Upper lobe of left lung (tissue), 6 donors: ENCODE measurements at regions not wholly inside any gene's neighbourhood (a gene's known extent, or its start where the extent isn't known, plus 50 kb on each side); places are given as distances from the start of the nearest gene placed in this dataset.

Experiments used
- ATAC-seq, 2 donors: fragments of 200-7000 bp; cut with Tn5 transposase; one replicate each; pipeline ENCODE4 v1.9.1; 2022; ENCODE audit warnings: mild to moderate bottlenecking in 2 of 2, moderate library complexity in 2 of 2; ENCODE audit not compliant: low FRiP score in 2 of 2
- DNase-seq, 2 donors: peaks; one replicate each; pipeline ENCODE4 v3.0.0-alpha.2; 2019 to 2020
- H3K27ac ChIP-seq, 4 donors: fragments of 200-600 bp; sonication (generic); one replicate each; pipeline ENCODE4 v1.5.1; 2016 to 2019
- H3K27me3 ChIP-seq, 4 donors: fragments of 200-600 bp; sonication (generic); one replicate each; pipeline ENCODE4 v1.5.1; 2017 to 2019
- H3K36me3 ChIP-seq, 4 donors: fragments of 200-600 bp; sonication (generic); one replicate each; pipeline ENCODE4 v1.5.1; 2016 to 2019
- H3K4me1 ChIP-seq, 4 donors: fragments of 200-600 bp; sonication (generic); one replicate each; pipeline ENCODE4 v1.5.1; 2018 to 2019
- H3K4me3 ChIP-seq, 4 donors: fragments of 200-600 bp; sonication (generic); one replicate each; pipeline ENCODE4 v1.5.1; 2017 to 2019; ENCODE audit warnings: mild to moderate bottlenecking in 2 of 4, moderate library complexity in 1 of 4
- H3K9me3 ChIP-seq, 4 donors: fragments of 200-600 bp; sonication (generic); one replicate each; pipeline ENCODE4 v1.5.1; 2018 to 2019
- EP300 ChIP-seq, 4 donors: sonication (generic); formaldehyde crosslinking; IDR thresholded peaks; one replicate each; pipeline ENCODE4 v1.5.1; 2017; ENCODE audit warnings: antibody characterized with exemption in 4 of 4, control low read depth in 2 of 4
- POLR2A ChIP-seq, 4 donors: fragments of 450-650 bp; IDR thresholded peaks; one replicate each; pipeline ENCODE4 v1.5.1; 2016 to 2017; ENCODE audit warnings: antibody characterized with exemption in 4 of 4, mild to moderate bottlenecking in 2 of 4
- POLR2AphosphoS5 ChIP-seq, 2 donors: sonication (generic); formaldehyde crosslinking; IDR thresholded peaks; one replicate each; pipeline ENCODE4 v1.5.1; 2017; ENCODE audit warnings: antibody characterized with exemption in 2 of 2
- WGBS, 2 donors: methylation state at CpG; one replicate each; pipeline ENCODE4 v1.1.5; 2017 to 2018; 5-methylcytosine and 5-hydroxymethylcytosine counted together
- TF ChIP-seq, protein P1 (sequence below), 6 experiments: fragments of 450-650 bp in 4 of 6; fragments of 200-600 bp in 2 of 6; sonication (generic) in 2 of 6; IDR thresholded peaks; one replicate each; pipeline ENCODE4 v1.5.1; 2016 to 2019; ENCODE audit warnings: antibody characterized with exemption in 6 of 6
- donor health status: DM: no; HTN: no; CAD: no; lungs with moderate emphysema.
- donor health status: DM: no; HTN: yes; CAD: no; lungs with severe emphysema.

DNA sequence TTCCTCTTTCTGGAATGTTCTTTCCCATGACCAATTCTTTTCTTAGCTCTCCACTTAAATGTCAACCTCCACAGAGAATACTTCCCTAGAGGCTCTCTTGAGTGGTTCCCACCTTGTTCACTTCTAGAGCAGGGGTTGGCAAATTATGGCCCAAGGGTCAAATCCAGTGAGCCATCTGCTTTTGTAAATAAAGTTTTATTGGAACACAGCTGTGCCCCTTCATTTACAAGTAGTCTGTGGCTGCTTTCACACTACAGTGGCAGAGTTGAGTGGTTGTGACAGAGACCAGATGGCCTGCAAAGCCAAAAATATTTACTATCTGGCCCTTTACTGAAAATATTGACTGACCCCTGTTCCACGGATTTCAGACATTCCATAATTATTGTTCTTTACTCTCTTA lies 166.2 kb downstream of the WNT5A start:
- no peak for ATAC-seq
- Histone ChIP-seq H3K27ac (no peak overlapping the region), H3K27me3 (no peaks in the 10 kb centered on the region), H3K36me3 (no peaks in the 10 kb centered on the region), H3K4me1 (no peaks in the 10 kb centered on the region), H3K9me3 (no peaks in the 10 kb centered on the region), H3K4me3 (no peak overlapping the region)
- no peak for DNase-seq
- TF ChIP-seq EP300 (IDR thresholded peaks at IDR 0.05) (no peak), POLR2AphosphoS5 (IDR thresholded peaks at IDR 0.05) (no peak), POLR2A (IDR thresholded peaks at IDR 0.05) (no peak)
- TF ChIP-seq, protein P1, sequence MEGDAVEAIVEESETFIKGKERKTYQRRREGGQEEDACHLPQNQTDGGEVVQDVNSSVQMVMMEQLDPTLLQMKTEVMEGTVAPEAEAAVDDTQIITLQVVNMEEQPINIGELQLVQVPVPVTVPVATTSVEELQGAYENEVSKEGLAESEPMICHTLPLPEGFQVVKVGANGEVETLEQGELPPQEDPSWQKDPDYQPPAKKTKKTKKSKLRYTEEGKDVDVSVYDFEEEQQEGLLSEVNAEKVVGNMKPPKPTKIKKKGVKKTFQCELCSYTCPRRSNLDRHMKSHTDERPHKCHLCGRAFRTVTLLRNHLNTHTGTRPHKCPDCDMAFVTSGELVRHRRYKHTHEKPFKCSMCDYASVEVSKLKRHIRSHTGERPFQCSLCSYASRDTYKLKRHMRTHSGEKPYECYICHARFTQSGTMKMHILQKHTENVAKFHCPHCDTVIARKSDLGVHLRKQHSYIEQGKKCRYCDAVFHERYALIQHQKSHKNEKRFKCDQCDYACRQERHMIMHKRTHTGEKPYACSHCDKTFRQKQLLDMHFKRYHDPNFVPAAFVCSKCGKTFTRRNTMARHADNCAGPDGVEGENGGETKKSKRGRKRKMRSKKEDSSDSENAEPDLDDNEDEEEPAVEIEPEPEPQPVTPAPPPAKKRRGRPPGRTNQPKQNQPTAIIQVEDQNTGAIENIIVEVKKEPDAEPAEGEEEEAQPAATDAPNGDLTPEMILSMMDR (IDR thresholded peaks at IDR 0.05), result no peak
- WGBS, 2 donors, result 68 to 70% methylated on average over 1 of the region's 1 CpG

DNA sequence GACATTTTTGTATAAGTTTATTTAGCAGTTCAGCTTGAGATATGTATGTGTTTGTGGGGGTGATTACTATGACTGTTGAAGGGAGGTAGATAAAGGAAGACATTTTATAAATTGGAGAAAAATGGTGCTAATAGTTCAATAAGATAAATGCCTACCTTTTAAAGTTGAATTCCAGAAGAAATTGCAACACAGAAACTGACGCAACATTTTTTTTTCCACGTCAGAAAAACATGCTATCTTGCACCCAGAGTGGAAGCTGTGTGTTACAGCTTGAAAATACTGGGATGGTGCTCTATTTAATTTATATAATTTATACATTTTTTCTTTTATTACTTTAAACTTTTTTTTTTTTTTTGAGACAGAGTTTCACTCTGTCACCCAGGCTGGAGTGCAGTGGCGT lies 171.7 kb downstream of the WNT5A start:
- H3K4me1 ChIP-seq, result no peaks in the 10 kb centered on the region
- H3K36me3 ChIP-seq, result no peaks in the 10 kb centered on the region
- TF ChIP-seq POLR2AphosphoS5 (IDR thresholded peaks at IDR 0.05), result no peak
- no peak for TF ChIP-seq POLR2A (IDR thresholded peaks at IDR 0.05)
- TF ChIP-seq, protein P1 (IDR thresholded peaks at IDR 0.05), result no peak
- TF ChIP-seq EP300 (IDR thresholded peaks at IDR 0.05), result no peak
- H3K9me3 ChIP-seq, result no peaks in the 10 kb centered on the region
- no peaks in the 10 kb centered on the region for H3K27me3 ChIP-seq
- no peak overlapping the region for H3K27ac ChIP-seq
- H3K4me3 ChIP-seq, result no peak overlapping the region
- 63 to 68% methylated on average over 3 of the region's 3 CpGs for WGBS, 2 donors
- DNase-seq (no peak), ATAC-seq (no peak)

DNA sequence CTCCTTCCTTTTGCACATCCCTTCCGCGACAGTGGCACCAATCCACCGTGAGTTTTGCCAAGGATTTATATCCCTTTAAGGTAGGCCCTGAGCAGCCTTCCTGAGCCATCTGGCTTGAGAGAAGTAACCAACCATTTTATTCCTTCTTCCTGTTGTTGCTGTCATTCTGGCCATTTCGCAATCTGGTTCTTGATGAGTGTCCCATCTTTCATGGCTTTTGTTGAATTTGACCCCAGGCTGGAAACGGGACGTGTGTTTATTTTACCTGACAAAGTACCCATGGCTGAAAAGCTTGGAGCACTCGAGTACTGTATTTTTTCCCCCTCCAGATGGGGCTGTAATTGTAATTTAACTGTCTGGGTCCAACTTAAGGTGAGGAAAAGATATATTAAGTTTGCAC lies 173.4 kb downstream of the WNT5A start:
- H3K27ac ChIP-seq, result no peak overlapping the region
- H3K27me3 ChIP-seq, result no peaks in the 10 kb centered on the region
- no peaks in the 10 kb centered on the region for H3K4me1 ChIP-seq
- TF ChIP-seq, protein P1 (IDR thresholded peaks at IDR 0.05), result no peak
- no peak for TF ChIP-seq POLR2A (IDR thresholded peaks at IDR 0.05)
- no peak for TF ChIP-seq POLR2AphosphoS5 (IDR thresholded peaks at IDR 0.05)
- no peak for TF ChIP-seq EP300 (IDR thresholded peaks at IDR 0.05)
- WGBS, 2 donors, result 71 to 75% methylated on average over 7 of the region's 7 CpGs
- H3K4me3 ChIP-seq, result no peak overlapping the region
- H3K36me3 ChIP-seq, result no peaks in the 10 kb centered on the region
- ATAC-seq, result peak in 1 of 2 donors; percentile 15
- no peaks in the 10 kb centered on the region for H3K9me3 ChIP-seq
- no peak for DNase-seq

DNA sequence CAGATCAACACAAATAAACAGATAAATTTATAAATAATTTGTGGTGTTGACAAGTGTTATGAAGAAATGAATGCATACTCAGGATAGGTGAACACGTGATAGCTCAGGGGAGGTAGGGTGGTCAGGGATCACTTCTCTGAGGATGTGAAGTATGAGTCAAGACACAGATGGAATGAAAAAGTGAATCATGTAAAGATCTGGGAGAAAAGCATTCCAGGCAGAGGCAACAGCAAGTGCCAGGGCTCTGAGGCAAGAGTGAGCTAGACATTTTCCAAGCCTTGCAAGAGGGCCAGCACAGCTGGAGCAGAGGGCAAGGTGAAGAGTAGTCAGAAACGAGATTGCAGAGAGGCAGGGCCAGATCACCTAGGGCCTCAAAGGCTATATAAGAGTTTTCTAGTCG lies 177.8 kb downstream of the WNT5A start:
- Histone ChIP-seq H3K36me3 (no peaks in the 10 kb centered on the region), H3K9me3 (no peaks in the 10 kb centered on the region), H3K4me3 (no peak overlapping the region), H3K27ac (no peak overlapping the region), H3K4me1 (no peaks in the 10 kb centered on the region), H3K27me3 (no peaks in the 10 kb centered on the region)
- DNase-seq (no peak), ATAC-seq (no peak)
- TF ChIP-seq, protein P1 (IDR thresholded peaks at IDR 0.05), result no peak
- TF ChIP-seq POLR2A (IDR thresholded peaks at IDR 0.05) (no peak), POLR2AphosphoS5 (IDR thresholded peaks at IDR 0.05) (no peak), EP300 (IDR thresholded peaks at IDR 0.05) (no peak)
- 76 to 78% methylated on average over 3 of the region's 3 CpGs for WGBS, 2 donors

DNA sequence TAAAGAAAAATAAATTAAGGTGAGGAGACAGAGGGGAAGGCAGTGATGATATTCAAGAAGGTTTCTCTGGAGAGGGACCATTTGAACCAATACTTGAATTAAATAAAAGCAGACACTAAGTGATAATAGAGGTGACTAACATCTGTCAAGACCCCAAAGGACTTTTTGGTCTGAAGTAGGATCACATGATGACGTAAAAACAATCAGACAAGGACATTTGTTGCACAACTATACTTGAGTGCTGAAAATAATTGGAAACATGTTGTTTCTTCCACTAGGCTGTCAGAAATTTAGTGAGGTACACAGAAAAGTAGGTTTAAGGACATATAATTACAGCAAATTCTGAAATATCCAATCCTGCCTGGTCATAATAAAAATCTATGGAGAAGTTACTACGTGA lies 179.5 kb downstream of the WNT5A start:
- WGBS, 2 donors, result 78 to 88% methylated on average over 2 of the region's 2 CpGs
- TF ChIP-seq POLR2AphosphoS5 (IDR thresholded peaks at IDR 0.05), result no peak
- TF ChIP-seq POLR2A (IDR thresholded peaks at IDR 0.05), result no peak
- no peak for TF ChIP-seq EP300 (IDR thresholded peaks at IDR 0.05)
- TF ChIP-seq, protein P1 (IDR thresholded peaks at IDR 0.05), result no peak

More for the DNA sequence above, 179.5 kb downstream of the WNT5A start:
- ATAC-seq, result no peak
- no peak for DNase-seq
- Histone ChIP-seq H3K9me3 (no peaks in the 10 kb centered on the region), H3K4me3 (no peak overlapping the region), H3K36me3 (no peaks in the 10 kb centered on the region), H3K27ac (no peak overlapping the region), H3K27me3 (no peaks in the 10 kb centered on the region), H3K4me1 (no peaks in the 10 kb centered on the region)
